Left lung (tissue), 4 donors: ENCODE measurements at regions not wholly inside any gene's neighbourhood (a gene's known extent, or its start where the extent isn't known, plus 50 kb on each side); places are given as distances from the start of the nearest gene placed in this dataset.

Experiments used
- ATAC-seq: fragments of 200-7000 bp; cut with Tn5 transposase; one replicate; pipeline ENCODE4 v1.9.1; 2020; ENCODE audit warnings: moderate library complexity
- DNase-seq, 4 donors: peaks; one replicate each; pipeline ENCODE4 v3.0.0-alpha.2; 2013 to 2020
- H3K27ac ChIP-seq, 2 donors: fragments of 200-600 bp; sonication (generic) in 1 of 2; one replicate each; pipeline versions ENCODE4 v1.5.0 to v1.8.0; 2020 to 2021
- H3K27me3 ChIP-seq, 2 donors: fragments of 200-600 bp; sonication (generic) in 1 of 2; one replicate each; pipeline versions ENCODE4 v1.5.0 to v1.8.0; 2020 to 2021
- H3K36me3 ChIP-seq, 2 donors: fragments of 200-600 bp; sonication (generic) in 1 of 2; one replicate each; pipeline versions ENCODE4 v1.5.0 to v1.8.0; 2020 to 2021
- H3K4me1 ChIP-seq, 2 donors: fragments of 200-600 bp; one replicate each; pipeline ENCODE4 v1.8.0; 2021
- H3K4me3 ChIP-seq, 2 donors: fragments of 200-600 bp; sonication (generic) in 1 of 2; one replicate each; pipeline versions ENCODE4 v1.5.0 to v1.8.0; 2020 to 2021; ENCODE audit warnings: mild to moderate bottlenecking in 1 of 2
- H3K9me3 ChIP-seq, 2 donors: fragments of 200-600 bp; sonication (generic) in 1 of 2; one replicate each; pipeline versions ENCODE4 v1.5.0 to v1.8.0; 2020 to 2021
- intact Hi-C, 2 donors: fragments of 100-400 bp; cut with DNase I; formaldehyde crosslinking; loops; one replicate each; pipeline versions ENCODE4 v1.11.2 to v1.14.2; 2022
- TF ChIP-seq, protein P1 (sequence below), 2 donors: fragments of 200-600 bp; sonication (generic) in 1 of 2; IDR thresholded peaks; one replicate each; pipeline versions ENCODE4 v1.5.0 to v1.8.0; 2021; ENCODE audit warnings: antibody characterized with exemption in 2 of 2
- donor health status: DM: no; HTN: yes; CAD: no.
- donor health status: DM: no; HTN: no; CAD: no.

DNA sequence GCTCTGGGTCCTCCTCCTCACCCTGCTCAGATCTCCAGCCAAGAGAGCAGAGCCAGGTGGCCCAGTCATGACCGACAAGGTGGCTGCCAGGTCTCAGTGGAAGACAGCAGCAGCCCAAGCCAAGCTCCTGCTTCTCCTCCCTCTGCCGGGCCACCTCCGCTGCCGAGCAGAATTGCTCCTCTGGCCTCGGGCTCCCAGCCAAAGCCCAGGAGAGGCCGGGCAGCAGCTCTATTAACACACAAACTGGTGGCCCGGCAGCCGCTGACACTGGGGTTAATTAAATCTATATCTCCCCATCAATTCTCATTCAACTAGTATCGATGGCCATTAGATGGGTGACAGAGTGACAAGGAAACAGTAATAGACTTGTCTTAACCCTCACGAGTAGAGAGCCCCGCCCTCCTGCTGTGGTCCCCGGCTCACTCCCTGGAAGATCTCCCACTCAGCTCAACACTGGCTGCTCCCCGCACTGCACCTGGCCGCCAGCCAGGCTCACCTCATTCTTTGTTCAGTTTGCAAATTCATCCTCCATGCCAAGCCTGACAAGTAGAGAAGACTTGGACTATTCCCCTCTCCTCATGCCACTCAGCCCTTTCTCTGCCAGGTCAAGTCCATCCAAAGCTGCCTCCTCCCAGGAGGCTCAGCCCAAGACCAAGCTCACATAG, 74.1 kb upstream of the UNC5B start:
- Histone ChIP-seq H3K9me3 (no peaks in the 10 kb centered on the region), H3K27me3 (peaks cover 0 to 22% of the 10 kb centered on the region in 2 donors), H3K4me3 (no peak overlapping the region), H3K4me1 (no peaks in the 10 kb centered on the region), H3K27ac (no peak overlapping the region), H3K36me3 (no peaks in the 10 kb centered on the region)
- TF ChIP-seq, protein P1, sequence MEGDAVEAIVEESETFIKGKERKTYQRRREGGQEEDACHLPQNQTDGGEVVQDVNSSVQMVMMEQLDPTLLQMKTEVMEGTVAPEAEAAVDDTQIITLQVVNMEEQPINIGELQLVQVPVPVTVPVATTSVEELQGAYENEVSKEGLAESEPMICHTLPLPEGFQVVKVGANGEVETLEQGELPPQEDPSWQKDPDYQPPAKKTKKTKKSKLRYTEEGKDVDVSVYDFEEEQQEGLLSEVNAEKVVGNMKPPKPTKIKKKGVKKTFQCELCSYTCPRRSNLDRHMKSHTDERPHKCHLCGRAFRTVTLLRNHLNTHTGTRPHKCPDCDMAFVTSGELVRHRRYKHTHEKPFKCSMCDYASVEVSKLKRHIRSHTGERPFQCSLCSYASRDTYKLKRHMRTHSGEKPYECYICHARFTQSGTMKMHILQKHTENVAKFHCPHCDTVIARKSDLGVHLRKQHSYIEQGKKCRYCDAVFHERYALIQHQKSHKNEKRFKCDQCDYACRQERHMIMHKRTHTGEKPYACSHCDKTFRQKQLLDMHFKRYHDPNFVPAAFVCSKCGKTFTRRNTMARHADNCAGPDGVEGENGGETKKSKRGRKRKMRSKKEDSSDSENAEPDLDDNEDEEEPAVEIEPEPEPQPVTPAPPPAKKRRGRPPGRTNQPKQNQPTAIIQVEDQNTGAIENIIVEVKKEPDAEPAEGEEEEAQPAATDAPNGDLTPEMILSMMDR (IDR thresholded peaks at IDR 0.05): no peak
- intact Hi-C loops: no loop called here
- DNase-seq (peak in 1 of 4 donors; percentile 7), ATAC-seq (no peak)

GRCh38 chr10:71141528-71141927, 70.8 kb upstream of the UNC5B start:
- intact Hi-C loops: no loop called here
- no peaks in the 10 kb centered on the region for H3K9me3 ChIP-seq
- ATAC-seq (no peak), DNase-seq (no peak)
- no peak overlapping the region for H3K27ac ChIP-seq
- peaks cover 0 to 16% of the 10 kb centered on the region in 2 donors for H3K27me3 ChIP-seq
- TF ChIP-seq, protein P1 (IDR thresholded peaks at IDR 0.05): no peak
- no peaks in the 10 kb centered on the region for H3K4me1 ChIP-seq
- H3K4me3 ChIP-seq: no peak overlapping the region
- H3K36me3 ChIP-seq: no peaks in the 10 kb centered on the region

DNA sequence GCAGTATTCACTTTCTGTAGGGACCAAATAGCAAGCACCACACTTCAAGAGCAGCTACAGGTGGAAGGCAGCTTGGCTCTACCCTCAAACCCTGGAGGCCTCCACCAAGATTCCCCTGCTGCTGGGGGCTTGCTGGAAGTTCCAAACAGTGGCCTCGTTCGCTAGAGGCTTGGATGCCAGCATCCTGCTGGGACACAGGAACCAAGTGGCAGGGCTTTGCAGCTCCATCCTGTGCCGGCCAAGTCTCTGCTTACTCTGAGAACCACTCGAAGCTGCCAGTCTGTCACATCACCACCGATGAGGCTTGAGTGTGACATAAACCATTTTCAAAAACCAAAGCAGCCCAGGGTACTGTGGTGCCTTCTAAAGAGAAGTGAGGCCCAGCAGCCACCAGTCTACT, 69.2 kb upstream of the UNC5B start:
- no peak for ATAC-seq
- H3K27ac ChIP-seq: no peak overlapping the region
- no peaks in the 10 kb centered on the region for H3K36me3 ChIP-seq
- no peak overlapping the region for H3K4me3 ChIP-seq
- no peaks in the 10 kb centered on the region for H3K9me3 ChIP-seq
- peaks cover 0 to 9% of the 10 kb centered on the region in 2 donors for H3K27me3 ChIP-seq
- H3K4me1 ChIP-seq: no peaks in the 10 kb centered on the region
- intact Hi-C loops: no loop called here
- DNase-seq: no peak
- TF ChIP-seq, protein P1 (IDR thresholded peaks at IDR 0.05): no peak

DNA sequence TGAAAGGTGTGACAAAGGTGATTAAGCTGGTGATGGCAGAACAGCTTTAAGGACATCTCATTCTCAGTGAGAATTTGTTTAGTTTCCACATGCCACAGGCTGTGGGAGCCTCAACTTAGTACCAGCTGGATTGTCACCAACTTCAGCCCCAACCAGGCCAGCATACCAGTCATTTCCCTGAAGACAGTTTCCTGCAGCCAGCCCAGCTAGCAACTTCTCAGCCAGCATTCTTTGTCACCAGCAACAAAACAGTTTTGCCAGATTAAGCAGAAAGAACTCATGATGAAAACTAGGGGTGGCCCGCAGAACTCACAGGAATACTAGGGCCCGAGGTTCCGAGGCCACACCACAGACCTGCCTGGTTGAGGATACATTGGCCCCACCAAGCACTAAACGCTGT, 68.8 kb upstream of the UNC5B start:
- Histone ChIP-seq H3K27me3 (peaks cover 0 to 5% of the 10 kb centered on the region in 2 donors), H3K9me3 (no peaks in the 10 kb centered on the region), H3K4me1 (no peaks in the 10 kb centered on the region), H3K4me3 (no peak overlapping the region), H3K36me3 (no peaks in the 10 kb centered on the region), H3K27ac (no peak overlapping the region)
- no peak for DNase-seq
- ATAC-seq: no peak
- intact Hi-C loops: no loop called here
- TF ChIP-seq, protein P1 (IDR thresholded peaks at IDR 0.05): no peak

DNA sequence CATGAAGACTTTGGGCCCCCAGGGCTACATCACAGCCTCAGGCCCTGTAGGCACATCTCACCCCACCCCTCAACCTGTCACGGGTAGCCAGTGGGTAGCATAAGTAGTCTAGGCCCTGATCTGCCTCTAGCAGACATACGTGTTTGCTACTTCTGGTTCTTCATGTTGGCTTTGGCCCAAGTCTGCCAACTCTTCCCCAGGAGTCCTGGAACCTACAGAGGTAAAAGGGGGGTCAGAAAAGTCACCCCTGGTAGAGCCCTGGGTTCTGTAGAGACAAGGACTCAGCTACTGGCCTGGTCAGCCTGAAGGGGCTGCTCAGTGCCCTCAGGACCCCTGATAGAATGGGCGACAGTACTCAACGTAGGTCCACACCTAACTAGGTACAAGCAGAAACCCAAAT, 67.5 kb upstream of the UNC5B start:
- no peak overlapping the region for H3K27ac ChIP-seq
- ATAC-seq (no peak), DNase-seq (no peak)
- H3K9me3 ChIP-seq: no peaks in the 10 kb centered on the region
- no peaks in the 10 kb centered on the region for H3K4me1 ChIP-seq
- no peak overlapping the region for H3K4me3 ChIP-seq
- TF ChIP-seq, protein P1 (IDR thresholded peaks at IDR 0.05): no peak
- intact Hi-C loops: no loop called here
- no peaks in the 10 kb centered on the region for H3K27me3 ChIP-seq
- H3K36me3 ChIP-seq: no peaks in the 10 kb centered on the region
